ENCODE measurements at regions not wholly inside any gene's neighbourhood (a gene's known extent, or its start where the extent isn't known, plus 50 kb on each side); places are given as distances from the start of the nearest gene placed in this dataset.

DNA sequence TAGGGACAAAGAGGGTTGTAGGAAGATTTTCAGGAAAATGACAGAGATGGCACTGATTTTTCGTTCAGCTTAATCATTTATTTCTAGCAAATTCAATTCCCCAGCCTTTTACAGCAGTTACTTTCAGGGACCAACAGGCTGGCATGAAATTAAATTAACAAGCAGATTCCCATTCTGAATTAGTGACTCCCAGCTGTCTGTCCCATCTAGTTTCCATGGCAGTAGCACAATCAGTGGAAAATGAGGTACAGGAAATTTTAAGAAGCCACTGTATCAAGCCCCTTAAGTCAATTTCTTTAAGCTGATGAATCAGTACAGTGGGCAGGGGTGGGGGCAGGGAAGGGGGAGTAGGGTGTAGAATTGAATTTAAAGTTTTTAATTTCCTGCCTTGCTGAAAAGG is 121.1 kb upstream of the TEX13C start:
- peaks cover 0 to 4% of the 10 kb centered on the region in 2 donors for H3K27me3 ChIP-seq (ENCODE audit: control insufficient read depth in 1 of 2, insufficient read depth in 2 of 2, low read length in 2 of 2)
- no peaks in the 10 kb centered on the region for H3K9me3 ChIP-seq (ENCODE audit: control insufficient read depth in 2 of 2, low read length in 2 of 2)
- H3K27ac ChIP-seq (ENCODE audit: low read length): no peak overlapping the region
- no peaks in the 10 kb centered on the region for H3K36me3 ChIP-seq (ENCODE audit: control insufficient read depth in 2 of 2, insufficient read depth in 2 of 2, low read length in 2 of 2)
- H3K4me3 ChIP-seq (ENCODE audit: low read length in 2 of 2): no peak overlapping the region
- H3K4me1 ChIP-seq (ENCODE audit: control insufficient read depth, insufficient read depth, low read length): no peaks in the 10 kb centered on the region
- no peak overlapping the region for H3K9ac ChIP-seq (ENCODE audit: low read length in 2 of 2)

GRCh38 chrX:125202591-125203248 is 117.0 kb upstream of the TEX13C start:
- peak overlapping the region in 1 of 2 donors; percentile 52 for H3K9ac ChIP-seq (ENCODE audit: low read length in 2 of 2)
- H3K9me3 ChIP-seq (ENCODE audit: control insufficient read depth in 2 of 2, low read length in 2 of 2): no peaks in the 10 kb centered on the region
- H3K4me3 ChIP-seq (ENCODE audit: low read length in 2 of 2): peak overlapping the region; percentile 71 to 76
- no peaks in the 10 kb centered on the region for H3K36me3 ChIP-seq (ENCODE audit: control insufficient read depth in 2 of 2, insufficient read depth in 2 of 2, low read length in 2 of 2)
- H3K4me1 ChIP-seq (ENCODE audit: control insufficient read depth, insufficient read depth, low read length): no peaks in the 10 kb centered on the region
- peak overlapping the region; percentile 49 for H3K27ac ChIP-seq (ENCODE audit: low read length)
- H3K27me3 ChIP-seq (ENCODE audit: control insufficient read depth in 1 of 2, insufficient read depth in 2 of 2, low read length in 2 of 2): peaks cover 0 to 4% of the 10 kb centered on the region in 2 donors

- Histone ChIP-seq H3K9me3 (ENCODE audit: control insufficient read depth in 2 of 2, low read length in 2 of 2) (no peaks in the 10 kb centered on the region), H3K27me3 (ENCODE audit: control insufficient read depth in 1 of 2, insufficient read depth in 2 of 2, low read length in 2 of 2) (peaks cover 0 to 4% of the 10 kb centered on the region in 2 donors)
Measured at GRCh38 chrX:125203365-125203736, 116.3 kb upstream of the TEX13C start.

DNA sequence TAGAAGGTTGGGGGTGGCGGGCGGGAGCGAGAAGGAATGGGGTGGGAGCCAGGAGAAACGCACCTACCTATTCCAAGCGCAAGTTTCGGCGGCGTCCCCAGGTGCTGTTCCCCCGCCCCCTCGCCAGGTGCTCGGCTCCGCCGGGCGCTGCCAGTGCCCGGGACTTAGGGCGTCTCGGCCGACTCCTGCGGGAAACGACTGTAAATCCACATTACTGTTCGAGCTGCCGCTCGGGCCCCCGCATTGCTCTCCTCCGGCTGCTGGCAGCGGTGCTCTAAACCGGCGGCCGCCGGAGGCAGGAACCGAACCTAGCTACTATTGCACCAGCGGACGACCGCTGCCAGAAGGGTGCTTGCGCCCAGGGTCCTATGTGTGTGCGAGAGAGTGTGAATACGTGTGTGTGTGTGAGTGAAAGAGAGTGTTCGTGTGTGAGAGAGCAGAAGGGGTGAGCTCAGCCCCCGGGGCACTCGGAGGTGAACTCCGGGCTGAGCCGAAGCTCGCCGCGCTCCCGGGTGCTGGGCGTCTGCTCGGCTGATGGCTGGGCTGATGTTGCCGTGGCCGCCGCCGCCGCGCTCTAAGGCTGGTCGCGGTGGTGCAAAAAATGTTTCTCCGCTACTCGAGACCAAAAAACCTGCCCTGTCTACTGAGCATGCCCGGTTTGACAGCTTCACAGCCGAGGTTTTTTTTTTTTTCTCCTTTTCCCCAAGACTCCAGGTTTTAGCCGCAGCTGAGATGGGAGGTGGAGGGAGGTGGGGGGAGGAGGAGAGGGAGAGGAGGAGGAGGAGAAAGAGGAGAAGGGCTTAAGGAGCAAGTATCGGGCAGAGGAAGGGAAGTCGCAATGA is 115.7 kb upstream of the TEX13C start:
- no peaks in the 10 kb centered on the region for H3K9me3 ChIP-seq (ENCODE audit: control insufficient read depth in 2 of 2, low read length in 2 of 2)
- peak overlapping the region in 1 of 2 donors; percentile 51 for H3K9ac ChIP-seq (ENCODE audit: low read length in 2 of 2)
- H3K4me1 ChIP-seq (ENCODE audit: control insufficient read depth, insufficient read depth, low read length): no peaks in the 10 kb centered on the region
- peak overlapping the region; percentile 71 to 76 for H3K4me3 ChIP-seq (ENCODE audit: low read length in 2 of 2)
- H3K36me3 ChIP-seq (ENCODE audit: control insufficient read depth in 2 of 2, insufficient read depth in 2 of 2, low read length in 2 of 2): no peaks in the 10 kb centered on the region
- H3K27ac ChIP-seq (ENCODE audit: low read length): peak overlapping the region; percentile 49
- peaks cover 0 to 4% of the 10 kb centered on the region in 2 donors for H3K27me3 ChIP-seq (ENCODE audit: control insufficient read depth in 1 of 2, insufficient read depth in 2 of 2, low read length in 2 of 2)

More at GRCh38 chrX:125203365-125203736, 116.3 kb upstream of the TEX13C start:
- peak overlapping the region in 1 of 2 donors; percentile 52 for H3K9ac ChIP-seq (ENCODE audit: low read length in 2 of 2)
- H3K36me3 ChIP-seq (ENCODE audit: control insufficient read depth in 2 of 2, insufficient read depth in 2 of 2, low read length in 2 of 2): no peaks in the 10 kb centered on the region
- H3K4me1 ChIP-seq (ENCODE audit: control insufficient read depth, insufficient read depth, low read length): no peaks in the 10 kb centered on the region
- H3K27ac ChIP-seq (ENCODE audit: low read length): peak overlapping the region; percentile 49
- H3K4me3 ChIP-seq (ENCODE audit: low read length in 2 of 2): peak overlapping the region; percentile 71 to 76

DNA sequence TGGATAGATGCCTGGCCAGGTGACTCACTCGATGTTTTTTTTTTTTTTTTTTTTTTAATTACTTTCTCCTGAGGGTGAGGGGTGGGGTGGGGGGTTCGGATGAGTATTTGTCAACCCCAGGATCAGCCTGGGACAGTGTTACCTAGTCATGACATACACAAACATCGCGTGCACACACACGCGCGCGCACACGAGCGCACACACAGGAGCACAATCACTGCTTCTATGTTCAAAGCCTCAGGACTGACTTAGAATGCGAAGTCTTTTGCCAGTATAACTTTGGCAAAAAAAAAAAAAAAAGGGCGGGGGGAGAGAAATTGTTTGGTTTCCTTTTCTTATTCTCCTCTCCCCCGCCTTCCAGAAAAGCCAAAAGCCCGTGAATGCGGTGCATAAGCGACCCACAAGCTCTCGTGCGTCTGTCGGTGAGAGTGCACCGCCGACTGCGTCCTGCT is 115.0 kb upstream of the TEX13C start:
- peaks cover 0 to 4% of the 10 kb centered on the region in 2 donors for H3K27me3 ChIP-seq (ENCODE audit: control insufficient read depth in 1 of 2, insufficient read depth in 2 of 2, low read length in 2 of 2)
- no peaks in the 10 kb centered on the region for H3K36me3 ChIP-seq (ENCODE audit: control insufficient read depth in 2 of 2, insufficient read depth in 2 of 2, low read length in 2 of 2)
- H3K4me1 ChIP-seq (ENCODE audit: control insufficient read depth, insufficient read depth, low read length): no peaks in the 10 kb centered on the region
- H3K9me3 ChIP-seq (ENCODE audit: control insufficient read depth in 2 of 2, low read length in 2 of 2): no peaks in the 10 kb centered on the region
- peak overlapping the region; percentile 43 to 45 for H3K9ac ChIP-seq (ENCODE audit: low read length in 2 of 2)
- H3K4me3 ChIP-seq (ENCODE audit: low read length in 2 of 2): peak overlapping the region; percentile 66 to 76
- peak overlapping the region; percentile 49 for H3K27ac ChIP-seq (ENCODE audit: low read length)

DNA sequence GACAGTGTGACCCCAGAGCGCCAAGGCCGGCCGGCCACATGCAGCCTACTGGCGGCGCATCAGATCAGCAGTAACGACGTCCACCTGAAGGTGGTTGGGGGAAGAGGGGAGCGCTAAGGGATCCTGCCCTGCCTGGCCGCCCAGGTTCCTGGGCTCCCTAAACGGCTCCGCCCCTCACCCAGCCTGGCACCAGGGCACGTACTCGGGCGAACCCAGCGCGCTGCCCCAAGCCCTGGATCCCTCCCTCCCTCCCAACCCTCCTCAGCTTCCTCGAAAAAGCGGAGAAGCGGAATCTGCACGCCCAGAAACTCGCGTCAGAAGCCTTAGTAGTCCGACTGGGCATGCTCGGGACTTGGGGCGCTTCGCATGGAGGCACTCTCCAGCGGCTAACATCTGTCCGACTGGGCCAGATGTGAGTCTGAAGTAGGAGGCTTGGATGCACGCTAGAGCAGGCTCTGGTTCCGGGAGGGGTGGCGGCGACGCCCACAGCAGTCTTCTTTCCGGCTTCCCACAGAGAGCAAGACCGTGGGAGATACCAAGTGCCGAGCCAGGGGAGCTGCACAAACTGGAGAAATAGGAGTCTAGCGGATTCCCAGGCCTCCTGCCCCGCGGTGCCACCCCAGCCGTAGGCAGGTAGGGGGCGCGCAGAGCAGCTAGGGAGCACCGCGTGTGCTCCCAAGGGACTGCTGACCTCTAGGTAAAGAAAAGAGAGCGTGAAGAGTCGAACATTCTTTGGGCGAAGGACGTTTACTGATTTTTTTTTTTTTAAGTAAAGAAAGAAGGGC is 114.3 kb upstream of the TEX13C start:
- peak overlapping the region; percentile 64 for H3K27ac ChIP-seq (ENCODE audit: low read length)
- H3K9me3 ChIP-seq (ENCODE audit: control insufficient read depth in 2 of 2, low read length in 2 of 2): no peaks in the 10 kb centered on the region
- peak overlapping the region; percentile 66 to 76 for H3K4me3 ChIP-seq (ENCODE audit: low read length in 2 of 2)
- H3K27me3 ChIP-seq (ENCODE audit: control insufficient read depth in 1 of 2, insufficient read depth in 2 of 2, low read length in 2 of 2): peaks cover 0 to 4% of the 10 kb centered on the region in 2 donors
- H3K36me3 ChIP-seq (ENCODE audit: control insufficient read depth in 2 of 2, insufficient read depth in 2 of 2, low read length in 2 of 2): no peaks in the 10 kb centered on the region
- H3K4me1 ChIP-seq (ENCODE audit: control insufficient read depth, insufficient read depth, low read length): no peaks in the 10 kb centered on the region
- H3K9ac ChIP-seq (ENCODE audit: low read length in 2 of 2): peak overlapping the region; percentile 45 to 51

GRCh38 chrX:125205918-125206665 is 113.6 kb upstream of the TEX13C start:
- H3K9me3 ChIP-seq (ENCODE audit: control insufficient read depth in 2 of 2, low read length in 2 of 2): no peaks in the 10 kb centered on the region
- H3K27me3 ChIP-seq (ENCODE audit: control insufficient read depth in 1 of 2, insufficient read depth in 2 of 2, low read length in 2 of 2): peaks cover 0 to 4% of the 10 kb centered on the region in 2 donors
- peak overlapping the region; percentile 59 to 76 for H3K4me3 ChIP-seq (ENCODE audit: low read length in 2 of 2)
- no peaks in the 10 kb centered on the region for H3K4me1 ChIP-seq (ENCODE audit: control insufficient read depth, insufficient read depth, low read length)
- peak overlapping the region; percentile 64 for H3K27ac ChIP-seq (ENCODE audit: low read length)
- peak overlapping the region; percentile 33 to 51 for H3K9ac ChIP-seq (ENCODE audit: low read length in 2 of 2)
- H3K36me3 ChIP-seq (ENCODE audit: control insufficient read depth in 2 of 2, insufficient read depth in 2 of 2, low read length in 2 of 2): no peaks in the 10 kb centered on the region

DNA sequence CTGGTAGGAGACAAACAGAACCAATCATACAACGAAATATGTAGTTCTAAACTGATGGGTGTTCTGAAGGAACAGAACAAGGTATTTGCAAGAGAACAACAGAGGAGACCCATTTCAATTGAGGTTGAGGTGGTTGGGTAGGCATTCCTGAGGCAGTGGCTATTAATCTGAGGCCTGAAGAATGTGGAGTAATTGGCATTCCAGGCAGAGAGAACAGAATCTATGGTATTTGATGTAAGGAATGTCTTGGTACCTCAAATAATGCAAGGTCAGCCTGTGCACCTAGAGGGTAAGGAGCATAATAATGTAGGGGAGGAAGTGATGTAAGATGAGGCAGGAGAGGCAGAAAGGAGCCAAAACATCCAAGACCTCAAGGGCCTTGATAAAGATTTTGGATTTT is 109.5 kb upstream of the TEX13C start:
- Histone ChIP-seq H3K4me3 (ENCODE audit: low read length in 2 of 2) (no peak overlapping the region), H3K9ac (ENCODE audit: low read length in 2 of 2) (no peak overlapping the region), H3K36me3 (ENCODE audit: control insufficient read depth in 2 of 2, insufficient read depth in 2 of 2, low read length in 2 of 2) (no peaks in the 10 kb centered on the region), H3K27me3 (ENCODE audit: control insufficient read depth in 1 of 2, insufficient read depth in 2 of 2, low read length in 2 of 2) (no peaks in the 10 kb centered on the region), H3K9me3 (ENCODE audit: control insufficient read depth in 2 of 2, low read length in 2 of 2) (no peaks in the 10 kb centered on the region), H3K27ac (ENCODE audit: low read length) (no peak overlapping the region), H3K4me1 (ENCODE audit: control insufficient read depth, insufficient read depth, low read length) (no peaks in the 10 kb centered on the region)

GRCh38 chrX:125219852-125220251 is 99.8 kb upstream of the TEX13C start:
- Histone ChIP-seq H3K4me3 (ENCODE audit: low read length in 2 of 2) (no peak overlapping the region), H3K9me3 (ENCODE audit: control insufficient read depth in 2 of 2, low read length in 2 of 2) (no peaks in the 10 kb centered on the region), H3K27me3 (ENCODE audit: control insufficient read depth in 1 of 2, insufficient read depth in 2 of 2, low read length in 2 of 2) (no peaks in the 10 kb centered on the region), H3K4me1 (ENCODE audit: control insufficient read depth, insufficient read depth, low read length) (no peaks in the 10 kb centered on the region), H3K27ac (ENCODE audit: low read length) (no peak overlapping the region), H3K36me3 (ENCODE audit: control insufficient read depth in 2 of 2, insufficient read depth in 2 of 2, low read length in 2 of 2) (no peaks in the 10 kb centered on the region), H3K9ac (ENCODE audit: low read length in 2 of 2) (no peak overlapping the region)

DNA sequence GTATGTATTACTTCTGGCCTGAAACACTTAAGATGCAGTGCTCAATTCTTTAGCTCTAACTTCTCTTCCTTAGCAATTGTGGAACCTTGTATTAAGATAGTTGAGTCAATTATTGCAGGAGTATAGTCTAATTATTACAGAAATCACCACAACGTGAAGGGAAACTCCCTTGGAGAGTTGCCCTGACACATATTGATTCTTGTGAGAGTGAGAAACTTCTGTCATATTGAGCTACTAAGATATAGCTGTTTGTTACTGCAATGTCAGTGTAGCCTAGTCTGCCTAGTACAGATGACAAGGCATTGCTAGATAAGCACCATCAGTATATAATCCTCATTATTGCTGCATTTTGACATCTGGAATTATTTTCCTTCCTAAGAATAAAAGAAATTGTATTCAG is 82.7 kb upstream of the TEX13C start:
- Histone ChIP-seq H3K27ac (ENCODE audit: low read length) (no peak overlapping the region), H3K9me3 (ENCODE audit: control insufficient read depth in 2 of 2, low read length in 2 of 2) (no peaks in the 10 kb centered on the region), H3K36me3 (ENCODE audit: control insufficient read depth in 2 of 2, insufficient read depth in 2 of 2, low read length in 2 of 2) (no peaks in the 10 kb centered on the region), H3K4me3 (ENCODE audit: low read length in 2 of 2) (no peak overlapping the region), H3K4me1 (ENCODE audit: control insufficient read depth, insufficient read depth, low read length) (no peaks in the 10 kb centered on the region), H3K27me3 (ENCODE audit: control insufficient read depth in 1 of 2, insufficient read depth in 2 of 2, low read length in 2 of 2) (no peaks in the 10 kb centered on the region), H3K9ac (ENCODE audit: low read length in 2 of 2) (no peak overlapping the region)

Data from stomach smooth muscle (tissue), 2 donors.